Stimulated activated CD4-positive, alpha-beta T cell treated with anti-CD3 and anti-CD28 coated beads, TNF-alpha, amount 100 ng/mL, for 1 hour (primary cell): ENCODE measurements at regions not wholly inside any gene's neighbourhood (a gene's known extent, or its start where the extent isn't known, plus 50 kb on each side); places are given as distances from the start of the nearest gene placed in this dataset.

Source experiments
- DNase-seq, 3 donors: peaks; one replicate each; pipeline ENCODE4 v3.0.0-alpha.2; 2020; ENCODE audit warnings: low read depth in 3 of 3, low spot score in 1 of 3

DNA sequence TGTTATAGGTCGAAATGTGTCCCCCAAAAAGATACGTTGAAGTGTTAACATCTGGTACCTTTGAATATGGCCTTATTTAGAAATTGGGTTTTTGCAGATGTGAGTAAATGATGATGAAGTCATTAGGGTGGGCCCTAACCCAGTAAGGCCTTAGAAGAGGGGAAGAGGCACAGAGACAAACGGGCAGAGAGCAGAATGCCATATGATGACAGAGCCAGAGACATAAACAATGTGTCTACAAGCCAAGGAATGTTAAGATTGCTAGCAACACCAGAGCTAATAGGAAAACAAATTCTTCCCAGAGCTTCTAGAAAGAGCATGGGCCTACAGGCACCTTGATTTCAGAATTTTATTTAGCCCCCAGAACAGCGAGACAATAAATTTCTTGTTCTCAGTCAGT lies 693.1 kb upstream of the NECTIN3 start:
- no peak for DNase-seq

DNA sequence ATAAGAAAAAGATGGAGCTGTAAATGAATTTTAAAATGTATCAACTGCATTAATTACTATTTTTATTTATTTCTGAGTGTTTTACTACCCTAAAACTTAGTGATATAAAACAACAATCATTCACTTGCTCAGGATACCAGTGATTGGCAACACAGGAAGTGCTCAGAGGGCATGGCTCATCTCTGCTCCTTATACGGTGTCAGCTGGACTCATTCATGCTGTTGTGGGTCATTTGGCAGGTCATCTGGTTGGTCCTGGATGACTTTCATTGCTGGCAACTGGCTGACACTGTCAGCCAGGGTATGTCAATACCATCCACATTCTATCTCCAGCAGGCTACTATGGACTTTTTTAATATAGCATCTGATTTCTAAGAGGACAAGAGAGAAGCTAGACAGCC lies 689.6 kb upstream of the NECTIN3 start:
- DNase-seq, result no peak

- no peak for DNase-seq
These were observed 688.3 kb upstream of the NECTIN3 start for GRCh38 chr3:110383356-110383755.

- no peak for DNase-seq
These were observed 687.0 kb upstream of the NECTIN3 start for GRCh38 chr3:110384601-110385000.

DNA sequence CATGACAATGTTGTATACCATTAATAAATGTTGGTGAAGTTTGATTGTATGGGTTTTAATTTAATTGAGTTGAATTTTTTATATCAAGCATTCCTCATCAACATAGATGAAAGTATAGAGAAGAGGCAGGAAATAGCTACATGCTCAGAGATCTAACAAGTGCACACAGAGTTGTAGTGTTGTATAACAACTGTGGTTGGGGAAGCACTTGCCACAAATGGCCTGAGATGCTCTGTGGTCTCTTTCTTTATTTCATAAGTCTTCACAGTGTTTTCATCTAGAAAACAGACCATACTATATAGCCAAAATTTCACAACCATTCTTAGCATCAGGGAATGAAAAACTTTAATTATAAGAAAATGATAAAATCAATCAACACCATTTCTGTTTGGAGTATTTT lies 682.6 kb upstream of the NECTIN3 start:
- no peak for DNase-seq

- DNase-seq, result no peak
These were observed 681.2 kb upstream of the NECTIN3 start for GRCh38 chr3:110390372-110390771.

DNA sequence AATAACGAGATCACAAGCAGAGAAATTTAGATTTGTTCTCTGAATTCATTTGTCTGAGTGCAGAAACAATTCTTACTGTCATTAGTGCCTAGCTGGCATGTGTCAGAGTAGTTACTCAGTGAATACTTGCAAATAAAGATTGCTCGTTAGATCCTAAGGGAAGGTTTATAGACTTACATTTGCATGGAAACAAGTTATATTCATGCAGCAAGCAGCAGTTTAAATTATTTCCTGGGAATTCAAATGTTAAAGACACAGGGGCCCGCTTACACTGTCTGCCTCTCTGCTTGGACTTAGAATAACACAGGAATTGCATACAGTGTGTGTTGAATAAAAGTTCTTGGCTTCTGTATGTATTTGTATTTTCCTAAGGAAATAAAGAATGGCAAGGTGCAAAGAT lies 680.6 kb upstream of the NECTIN3 start:
- no peak for DNase-seq

GRCh38 chr3:110391640-110392395 lies 679.8 kb upstream of the NECTIN3 start:
- no peak for DNase-seq

DNA sequence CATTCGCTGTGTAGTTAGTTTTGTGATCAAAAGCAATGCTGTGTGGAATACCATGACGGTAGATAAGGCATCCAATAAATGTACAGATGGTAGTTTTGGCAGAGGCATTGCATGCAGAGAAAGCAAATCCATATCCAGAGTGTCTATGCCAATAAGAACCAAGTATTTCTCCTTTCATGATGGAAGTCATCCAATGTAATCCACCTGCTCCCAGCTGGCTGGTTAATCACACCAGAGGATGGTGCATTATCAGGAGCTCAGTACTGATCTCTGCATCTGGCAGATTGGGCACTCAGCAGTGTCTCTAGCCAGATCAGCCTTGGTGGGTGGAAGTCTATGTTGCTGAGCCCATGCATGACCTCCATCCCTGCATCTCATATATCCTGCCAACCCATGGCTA lies 677.7 kb upstream of the NECTIN3 start:
- no peak for DNase-seq

DNA sequence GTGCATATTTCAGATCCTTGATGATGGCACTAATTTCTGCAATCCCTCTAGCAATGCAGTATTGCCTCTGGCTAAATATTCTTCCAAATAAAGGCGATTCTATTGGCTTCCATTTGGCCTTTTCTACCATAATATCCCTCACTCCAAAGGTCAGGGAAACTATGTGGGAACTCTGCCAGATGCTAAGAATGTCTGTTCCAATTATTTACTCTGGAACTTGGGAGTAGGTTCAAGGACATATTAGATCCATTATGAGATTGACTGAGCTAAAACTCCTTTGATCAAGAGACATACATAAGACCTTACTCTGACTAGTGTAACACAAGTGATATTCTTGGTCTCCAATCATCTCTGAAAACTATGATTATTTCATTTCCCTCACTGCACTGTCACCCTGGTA lies 674.5 kb upstream of the NECTIN3 start:
- no peak for DNase-seq

DNA sequence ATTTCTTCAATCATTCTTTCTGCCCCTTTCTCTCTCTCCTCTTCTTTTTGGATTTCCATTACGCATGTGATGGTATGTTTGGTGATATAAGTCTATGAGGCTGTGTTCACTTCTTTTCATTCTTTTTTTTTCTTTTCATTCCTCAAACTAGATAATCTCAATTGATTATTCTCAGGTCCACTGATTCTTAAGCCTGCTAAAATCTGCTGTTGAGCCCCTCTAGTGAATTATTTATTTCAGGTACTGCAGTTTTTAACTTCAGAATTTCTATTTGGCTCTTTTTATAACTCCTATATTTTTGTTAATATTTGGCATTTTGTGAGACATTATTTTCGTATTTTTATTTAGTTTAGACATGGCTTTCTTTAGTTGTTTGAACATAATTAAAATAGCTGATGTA lies 671.3 kb upstream of the NECTIN3 start:
- DNase-seq, result no peak

GRCh38 chr3:110405830-110406585 lies 665.6 kb upstream of the NECTIN3 start:
- DNase-seq, result no peak

- DNase-seq, result no peak
These were observed 658.4 kb upstream of the NECTIN3 start for GRCh38 chr3:110413266-110413665.

- DNase-seq, result no peak
These were observed 657.5 kb upstream of the NECTIN3 start for GRCh38 chr3:110413807-110414748.

- DNase-seq, result no peak
These were observed 656.8 kb upstream of the NECTIN3 start for GRCh38 chr3:110414855-110415254.

DNA sequence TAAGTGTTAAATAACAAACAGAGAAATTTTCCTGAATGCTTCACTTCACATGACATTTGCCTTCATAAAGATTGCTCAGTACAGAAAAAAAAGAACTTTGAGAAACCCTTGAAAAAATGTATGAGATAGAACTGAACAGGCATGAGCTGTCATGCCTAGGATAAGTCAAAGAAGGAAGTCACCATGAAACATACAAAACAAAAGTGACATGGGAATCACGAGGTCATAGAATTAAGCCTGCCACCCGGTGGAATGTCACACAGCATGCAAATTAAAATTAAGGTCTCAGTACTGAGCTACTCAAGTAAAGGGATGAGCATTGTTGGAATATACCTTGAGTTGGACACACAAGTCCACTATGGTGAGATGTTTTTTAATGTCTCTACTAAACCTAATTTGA lies 652.5 kb upstream of the NECTIN3 start:
- DNase-seq, result no peak

- DNase-seq, result no peak
These were observed 652.0 kb upstream of the NECTIN3 start for GRCh38 chr3:110419601-110420000.

DNA sequence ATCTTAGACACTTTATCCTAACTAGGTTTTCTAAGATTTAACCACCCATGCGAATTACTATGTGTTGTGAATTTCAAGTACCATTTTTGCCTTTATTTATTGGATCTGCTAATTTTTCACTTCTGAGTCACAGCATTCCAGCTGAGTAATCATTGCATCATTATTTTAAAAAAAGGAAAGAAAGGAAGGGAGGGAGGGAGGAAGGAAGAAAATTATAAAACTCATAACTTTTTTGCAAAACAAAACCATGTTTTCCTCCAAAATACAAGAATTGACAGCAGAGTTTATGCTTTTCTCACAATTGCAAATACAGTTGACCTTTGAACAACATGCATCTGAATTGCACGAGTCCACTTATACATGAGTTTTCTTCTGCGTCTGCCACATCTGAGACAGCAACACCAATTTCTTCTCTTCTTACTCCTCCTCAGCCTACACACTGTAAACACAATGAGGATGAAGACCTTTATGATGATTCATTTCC lies 651.4 kb upstream of the NECTIN3 start:
- no peak for DNase-seq

- no peak for DNase-seq
These were observed 648.3 kb upstream of the NECTIN3 start for GRCh38 chr3:110423276-110423675.

DNA sequence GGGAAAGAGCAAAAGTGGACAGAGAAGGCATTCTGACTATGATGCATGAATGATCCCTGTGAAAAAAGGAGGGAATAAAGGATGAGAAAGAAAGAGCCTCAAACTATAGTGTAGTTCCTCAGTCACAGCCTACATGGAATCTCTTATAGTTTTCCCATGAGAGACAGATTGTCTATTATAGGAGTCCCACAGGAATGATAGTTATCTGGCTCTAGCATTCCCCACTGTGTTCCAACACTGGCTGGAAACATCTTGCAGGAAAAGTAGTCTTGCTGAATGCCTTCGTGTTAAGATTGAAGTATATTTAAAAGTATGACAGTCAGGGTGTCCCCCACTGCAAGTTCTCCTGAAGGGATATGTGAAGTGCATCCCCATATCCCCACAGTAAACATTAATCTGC lies 641.5 kb upstream of the NECTIN3 start:
- no peak for DNase-seq

- no peak for DNase-seq
These were observed 635.4 kb upstream of the NECTIN3 start for GRCh38 chr3:110436209-110436608.
